ENCODE measurements at regions not wholly inside any gene's neighbourhood (a gene's known extent, or its start where the extent isn't known, plus 50 kb on each side); places are given as distances from the start of the nearest gene placed in this dataset.

DNA sequence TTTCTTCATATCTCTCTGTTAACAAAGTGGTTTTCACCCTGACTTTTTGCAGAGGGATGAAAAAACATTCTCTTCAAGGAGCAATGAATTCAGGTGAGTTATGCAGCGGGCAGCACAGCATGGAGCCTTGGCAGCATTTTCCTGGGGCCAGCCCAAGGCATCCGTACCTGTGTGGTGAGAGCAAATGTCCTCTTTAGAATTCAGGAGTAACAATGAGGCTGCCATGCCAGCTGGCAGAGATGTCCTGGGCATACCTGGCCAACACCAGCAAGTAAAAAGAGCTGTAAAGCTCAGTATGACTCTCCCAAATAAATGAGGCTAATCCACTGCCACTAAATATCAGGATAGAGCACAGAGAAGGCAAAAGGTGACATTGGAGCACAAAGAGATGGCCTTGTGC, 277.6 kb upstream of the TRPC7 start:
- ATAC-seq (no peak), DNase-seq (ENCODE audit: low spot score) (no peak)
- no peak overlapping the region for H3K4me3 Mint-ChIP-seq
- no peak overlapping the region for H3K27ac ChIP-seq (ENCODE audit: low read depth)
- no peaks in the 10 kb centered on the region for H4K20me1 ChIP-seq (replicated peaks; ENCODE audit: insufficient read depth)
- H3K36me3 Mint-ChIP-seq (ENCODE audit: low read depth), result no peaks in the 10 kb centered on the region
- H3K4me1 Mint-ChIP-seq, result peaks cover 14% of the 10 kb centered on the region
- no peak for TF ChIP-seq CREB1 (CRISPR knock-in tag; IDR thresholded peaks at IDR 0.05; ENCODE audit: low read depth)
- no peak for TF ChIP-seq POLR2AphosphoS5 (IDR thresholded peaks at IDR 0.05; ENCODE audit: low read depth)
- no peak for TF ChIP-seq NANOG (IDR thresholded peaks at IDR 0.05; ENCODE audit: borderline replicate concordance)
- TF ChIP-seq EZH2phosphoT487 (IDR thresholded peaks at IDR 0.05; ENCODE audit: unreplicated experiment), result no peak
- H3K9me2 ChIP-seq (ENCODE audit: insufficient read depth), result 0 out of 2 replicates have a peak, but pooled peaks cover 7% of the 10 kb centered on the region
- no peaks in the 10 kb centered on the region for H3F3A ChIP-seq (replicated peaks; ENCODE audit: low read depth)
- no peaks in the 10 kb centered on the region for H3K9me3 Mint-ChIP-seq
- H3K79me2 ChIP-seq (replicated peaks; ENCODE audit: insufficient read depth), result no peaks in the 10 kb centered on the region
- H3K36me3 ChIP-seq (ENCODE audit: insufficient read depth), result no peaks in the 10 kb centered on the region
- H3K4me3 ChIP-seq, result no peak overlapping the region
- no peak overlapping the region for H2AFZ ChIP-seq
- no peak overlapping the region for H3K4me2 ChIP-seq
- 0 out of 2 replicates have a peak, but pooled peaks cover 10% of the 10 kb centered on the region for H3K4me1 ChIP-seq (ENCODE audit: insufficient read depth)
- peaks cover 5% of the 10 kb centered on the region for H3K27me3 Mint-ChIP-seq (ENCODE audit: insufficient read depth, low read depth, poor library complexity)
- H3K27me3 ChIP-seq (ENCODE audit: insufficient read depth), result no peaks in the 10 kb centered on the region
- H3K27ac Mint-ChIP-seq, result no peak overlapping the region

DNA sequence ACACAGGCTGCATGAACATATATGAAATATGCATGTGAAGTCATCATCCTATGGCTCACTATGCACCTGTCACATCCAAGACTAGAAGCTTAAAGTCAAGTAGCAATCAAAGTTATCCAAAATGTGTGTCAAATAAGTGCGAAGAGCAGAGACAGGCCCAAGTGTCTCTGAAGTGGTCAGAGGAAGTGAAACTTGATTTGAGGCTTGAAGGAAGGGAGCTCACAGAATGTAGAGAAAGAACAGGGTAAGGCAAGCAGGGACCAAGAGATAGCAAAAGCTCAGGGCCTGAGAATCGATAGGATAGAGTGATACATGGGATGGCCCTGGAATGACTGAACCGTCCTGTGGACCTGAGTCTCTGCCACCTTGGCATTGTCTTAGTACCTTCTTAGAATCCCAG, 274.3 kb upstream of the TRPC7 start:
- Histone ChIP-seq H3K27me3 (ENCODE audit: insufficient read depth) (no peaks in the 10 kb centered on the region), H4K20me1 (replicated peaks; ENCODE audit: insufficient read depth) (no peaks in the 10 kb centered on the region), H3F3A (replicated peaks; ENCODE audit: low read depth) (no peaks in the 10 kb centered on the region), H3K36me3 (ENCODE audit: insufficient read depth) (no peaks in the 10 kb centered on the region), H3K4me3 (no peak overlapping the region), H3K79me2 (replicated peaks; ENCODE audit: insufficient read depth) (no peaks in the 10 kb centered on the region), H3K9me2 (ENCODE audit: insufficient read depth) (peaks cover 11% of the 10 kb centered on the region; the same call in 1 of the 2 replicates), H3K4me2 (no peak overlapping the region), H2AFZ (no peak overlapping the region), H3K27ac (ENCODE audit: low read depth) (no peak overlapping the region), H3K4me1 (ENCODE audit: insufficient read depth) (0 out of 2 replicates have a peak, but pooled peaks cover 10% of the 10 kb centered on the region)
- ATAC-seq, result no peak
- Mint-ChIP-seq H3K27me3 (ENCODE audit: insufficient read depth, low read depth, poor library complexity) (peaks cover 5% of the 10 kb centered on the region), H3K36me3 (ENCODE audit: low read depth) (no peaks in the 10 kb centered on the region), H3K4me1 (peaks cover 14% of the 10 kb centered on the region), H3K9me3 (no peaks in the 10 kb centered on the region), H3K27ac (no peak overlapping the region), H3K4me3 (no peak overlapping the region)
- no peak for DNase-seq (ENCODE audit: low spot score)
- TF ChIP-seq, protein P1, sequence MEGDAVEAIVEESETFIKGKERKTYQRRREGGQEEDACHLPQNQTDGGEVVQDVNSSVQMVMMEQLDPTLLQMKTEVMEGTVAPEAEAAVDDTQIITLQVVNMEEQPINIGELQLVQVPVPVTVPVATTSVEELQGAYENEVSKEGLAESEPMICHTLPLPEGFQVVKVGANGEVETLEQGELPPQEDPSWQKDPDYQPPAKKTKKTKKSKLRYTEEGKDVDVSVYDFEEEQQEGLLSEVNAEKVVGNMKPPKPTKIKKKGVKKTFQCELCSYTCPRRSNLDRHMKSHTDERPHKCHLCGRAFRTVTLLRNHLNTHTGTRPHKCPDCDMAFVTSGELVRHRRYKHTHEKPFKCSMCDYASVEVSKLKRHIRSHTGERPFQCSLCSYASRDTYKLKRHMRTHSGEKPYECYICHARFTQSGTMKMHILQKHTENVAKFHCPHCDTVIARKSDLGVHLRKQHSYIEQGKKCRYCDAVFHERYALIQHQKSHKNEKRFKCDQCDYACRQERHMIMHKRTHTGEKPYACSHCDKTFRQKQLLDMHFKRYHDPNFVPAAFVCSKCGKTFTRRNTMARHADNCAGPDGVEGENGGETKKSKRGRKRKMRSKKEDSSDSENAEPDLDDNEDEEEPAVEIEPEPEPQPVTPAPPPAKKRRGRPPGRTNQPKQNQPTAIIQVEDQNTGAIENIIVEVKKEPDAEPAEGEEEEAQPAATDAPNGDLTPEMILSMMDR (conservative IDR thresholded peaks at IDR 0.05; ENCODE audit: low read depth in 2 of 2), result no peak
- TF ChIP-seq, protein P2, sequence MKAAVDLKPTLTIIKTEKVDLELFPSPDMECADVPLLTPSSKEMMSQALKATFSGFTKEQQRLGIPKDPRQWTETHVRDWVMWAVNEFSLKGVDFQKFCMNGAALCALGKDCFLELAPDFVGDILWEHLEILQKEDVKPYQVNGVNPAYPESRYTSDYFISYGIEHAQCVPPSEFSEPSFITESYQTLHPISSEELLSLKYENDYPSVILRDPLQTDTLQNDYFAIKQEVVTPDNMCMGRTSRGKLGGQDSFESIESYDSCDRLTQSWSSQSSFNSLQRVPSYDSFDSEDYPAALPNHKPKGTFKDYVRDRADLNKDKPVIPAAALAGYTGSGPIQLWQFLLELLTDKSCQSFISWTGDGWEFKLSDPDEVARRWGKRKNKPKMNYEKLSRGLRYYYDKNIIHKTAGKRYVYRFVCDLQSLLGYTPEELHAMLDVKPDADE (IDR thresholded peaks at IDR 0.05), result no peak
- no peak for TF ChIP-seq JUNB (IDR thresholded peaks at IDR 0.05; ENCODE audit: unreplicated experiment)
- TF ChIP-seq EZH2 (IDR thresholded peaks at IDR 0.05; ENCODE audit: low read depth, unreplicated experiment), result no peak
- TF ChIP-seq, protein P3, sequence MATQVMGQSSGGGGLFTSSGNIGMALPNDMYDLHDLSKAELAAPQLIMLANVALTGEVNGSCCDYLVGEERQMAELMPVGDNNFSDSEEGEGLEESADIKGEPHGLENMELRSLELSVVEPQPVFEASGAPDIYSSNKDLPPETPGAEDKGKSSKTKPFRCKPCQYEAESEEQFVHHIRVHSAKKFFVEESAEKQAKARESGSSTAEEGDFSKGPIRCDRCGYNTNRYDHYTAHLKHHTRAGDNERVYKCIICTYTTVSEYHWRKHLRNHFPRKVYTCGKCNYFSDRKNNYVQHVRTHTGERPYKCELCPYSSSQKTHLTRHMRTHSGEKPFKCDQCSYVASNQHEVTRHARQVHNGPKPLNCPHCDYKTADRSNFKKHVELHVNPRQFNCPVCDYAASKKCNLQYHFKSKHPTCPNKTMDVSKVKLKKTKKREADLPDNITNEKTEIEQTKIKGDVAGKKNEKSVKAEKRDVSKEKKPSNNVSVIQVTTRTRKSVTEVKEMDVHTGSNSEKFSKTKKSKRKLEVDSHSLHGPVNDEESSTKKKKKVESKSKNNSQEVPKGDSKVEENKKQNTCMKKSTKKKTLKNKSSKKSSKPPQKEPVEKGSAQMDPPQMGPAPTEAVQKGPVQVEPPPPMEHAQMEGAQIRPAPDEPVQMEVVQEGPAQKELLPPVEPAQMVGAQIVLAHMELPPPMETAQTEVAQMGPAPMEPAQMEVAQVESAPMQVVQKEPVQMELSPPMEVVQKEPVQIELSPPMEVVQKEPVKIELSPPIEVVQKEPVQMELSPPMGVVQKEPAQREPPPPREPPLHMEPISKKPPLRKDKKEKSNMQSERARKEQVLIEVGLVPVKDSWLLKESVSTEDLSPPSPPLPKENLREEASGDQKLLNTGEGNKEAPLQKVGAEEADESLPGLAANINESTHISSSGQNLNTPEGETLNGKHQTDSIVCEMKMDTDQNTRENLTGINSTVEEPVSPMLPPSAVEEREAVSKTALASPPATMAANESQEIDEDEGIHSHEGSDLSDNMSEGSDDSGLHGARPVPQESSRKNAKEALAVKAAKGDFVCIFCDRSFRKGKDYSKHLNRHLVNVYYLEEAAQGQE (IDR thresholded peaks at IDR 0.05; ENCODE audit: unreplicated experiment), result no peak
- no peak for TF ChIP-seq EZH2phosphoT487 (IDR thresholded peaks at IDR 0.05; ENCODE audit: unreplicated experiment)
- TF ChIP-seq, protein P4, sequence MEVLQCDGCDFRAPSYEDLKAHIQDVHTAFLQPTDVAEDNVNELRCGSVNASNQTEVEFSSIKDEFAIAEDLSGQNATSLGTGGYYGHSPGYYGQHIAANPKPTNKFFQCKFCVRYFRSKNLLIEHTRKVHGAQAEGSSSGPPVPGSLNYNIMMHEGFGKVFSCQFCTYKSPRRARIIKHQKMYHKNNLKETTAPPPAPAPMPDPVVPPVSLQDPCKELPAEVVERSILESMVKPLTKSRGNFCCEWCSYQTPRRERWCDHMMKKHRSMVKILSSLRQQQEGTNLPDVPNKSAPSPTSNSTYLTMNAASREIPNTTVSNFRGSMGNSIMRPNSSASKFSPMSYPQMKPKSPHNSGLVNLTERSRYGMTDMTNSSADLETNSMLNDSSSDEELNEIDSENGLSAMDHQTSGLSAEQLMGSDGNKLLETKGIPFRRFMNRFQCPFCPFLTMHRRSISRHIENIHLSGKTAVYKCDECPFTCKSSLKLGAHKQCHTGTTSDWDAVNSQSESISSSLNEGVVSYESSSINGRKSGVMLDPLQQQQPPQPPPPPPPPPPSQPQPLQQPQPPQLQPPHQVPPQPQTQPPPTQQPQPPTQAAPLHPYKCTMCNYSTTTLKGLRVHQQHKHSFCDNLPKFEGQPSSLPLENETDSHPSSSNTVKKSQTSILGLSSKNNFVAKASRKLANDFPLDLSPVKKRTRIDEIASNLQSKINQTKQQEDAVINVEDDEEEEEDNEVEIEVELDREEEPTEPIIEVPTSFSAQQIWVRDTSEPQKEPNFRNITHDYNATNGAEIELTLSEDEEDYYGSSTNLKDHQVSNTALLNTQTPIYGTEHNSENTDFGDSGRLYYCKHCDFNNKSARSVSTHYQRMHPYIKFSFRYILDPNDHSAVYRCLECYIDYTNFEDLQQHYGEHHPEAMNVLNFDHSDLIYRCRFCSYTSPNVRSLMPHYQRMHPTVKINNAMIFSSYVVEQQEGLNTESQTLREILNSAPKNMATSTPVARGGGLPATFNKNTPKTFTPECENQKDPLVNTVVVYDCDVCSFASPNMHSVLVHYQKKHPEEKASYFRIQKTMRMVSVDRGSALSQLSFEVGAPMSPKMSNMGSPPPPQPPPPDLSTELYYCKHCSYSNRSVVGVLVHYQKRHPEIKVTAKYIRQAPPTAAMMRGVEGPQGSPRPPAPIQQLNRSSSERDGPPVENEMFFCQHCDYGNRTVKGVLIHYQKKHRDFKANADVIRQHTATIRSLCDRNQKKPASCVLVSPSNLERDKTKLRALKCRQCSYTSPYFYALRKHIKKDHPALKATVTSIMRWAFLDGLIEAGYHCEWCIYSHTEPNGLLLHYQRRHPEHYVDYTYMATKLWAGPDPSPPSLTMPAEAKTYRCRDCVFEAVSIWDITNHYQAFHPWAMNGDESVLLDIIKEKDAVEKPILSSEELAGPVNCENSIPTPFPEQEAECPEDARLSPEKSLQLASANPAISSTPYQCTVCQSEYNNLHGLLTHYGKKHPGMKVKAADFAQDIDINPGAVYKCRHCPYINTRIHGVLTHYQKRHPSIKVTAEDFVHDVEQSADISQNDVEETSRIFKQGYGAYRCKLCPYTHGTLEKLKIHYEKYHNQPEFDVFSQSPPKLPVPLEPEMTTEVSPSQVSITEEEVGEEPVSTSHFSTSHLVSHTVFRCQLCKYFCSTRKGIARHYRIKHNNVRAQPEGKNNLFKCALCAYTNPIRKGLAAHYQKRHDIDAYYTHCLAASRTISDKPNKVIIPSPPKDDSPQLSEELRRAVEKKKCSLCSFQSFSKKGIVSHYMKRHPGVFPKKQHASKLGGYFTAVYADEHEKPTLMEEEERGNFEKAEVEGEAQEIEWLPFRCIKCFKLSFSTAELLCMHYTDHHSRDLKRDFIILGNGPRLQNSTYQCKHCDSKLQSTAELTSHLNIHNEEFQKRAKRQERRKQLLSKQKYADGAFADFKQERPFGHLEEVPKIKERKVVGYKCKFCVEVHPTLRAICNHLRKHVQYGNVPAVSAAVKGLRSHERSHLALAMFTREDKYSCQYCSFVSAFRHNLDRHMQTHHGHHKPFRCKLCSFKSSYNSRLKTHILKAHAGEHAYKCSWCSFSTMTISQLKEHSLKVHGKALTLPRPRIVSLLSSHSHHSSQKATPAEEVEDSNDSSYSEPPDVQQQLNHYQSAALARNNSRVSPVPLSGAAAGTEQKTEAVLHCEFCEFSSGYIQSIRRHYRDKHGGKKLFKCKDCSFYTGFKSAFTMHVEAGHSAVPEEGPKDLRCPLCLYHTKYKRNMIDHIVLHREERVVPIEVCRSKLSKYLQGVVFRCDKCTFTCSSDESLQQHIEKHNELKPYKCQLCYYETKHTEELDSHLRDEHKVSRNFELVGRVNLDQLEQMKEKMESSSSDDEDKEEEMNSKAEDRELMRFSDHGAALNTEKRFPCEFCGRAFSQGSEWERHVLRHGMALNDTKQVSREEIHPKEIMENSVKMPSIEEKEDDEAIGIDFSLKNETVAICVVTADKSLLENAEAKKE (CRISPR knock-in tag; IDR thresholded peaks at IDR 0.05), result no peak

All from GM23338 (cell line).